K562 (cell line): ENCODE measurements at regions not wholly inside any gene's neighbourhood (a gene's known extent, or its start where the extent isn't known, plus 50 kb on each side); places are given as distances from the start of the nearest gene placed in this dataset.

Experiments used
- MEF2D ChIP-seq: conservative IDR thresholded peaks from 2 replicates; pipeline ENCODE4 v1.6.1; 2016; ENCODE audit warnings: low read depth, missing genetic modification characterization, missing compliant biosample characterization
- PATZ1 ChIP-seq: fragments of 250-450 bp; sonication (Bioruptor Pico); IDR thresholded peaks from 2 replicates; pipeline ENCODE4 v1.5.0; 2020; ENCODE audit warnings: mild to moderate bottlenecking, borderline replicate concordance
- POLR2AphosphoS5 ChIP-seq: IDR thresholded peaks from 2 replicates; pipeline ENCODE4 v1.6.1; 2011; ENCODE audit warnings: mild to moderate bottlenecking, low read depth, low read length, moderate library complexity; ENCODE audit not compliant: control insufficient read depth, insufficient read depth

GRCh38 chr22:34437140-34437539 is 516.9 kb upstream of the LARGE1 start:
- TF ChIP-seq MEF2D (tag), result no peak
- TF ChIP-seq POLR2AphosphoS5, result no peak
- TF ChIP-seq PATZ1 (CRISPR knock-in tag), result no peak
